ENCODE measurements at regions not wholly inside any gene's neighbourhood (a gene's known extent, or its start where the extent isn't known, plus 50 kb on each side); places are given as distances from the start of the nearest gene placed in this dataset.

DNA sequence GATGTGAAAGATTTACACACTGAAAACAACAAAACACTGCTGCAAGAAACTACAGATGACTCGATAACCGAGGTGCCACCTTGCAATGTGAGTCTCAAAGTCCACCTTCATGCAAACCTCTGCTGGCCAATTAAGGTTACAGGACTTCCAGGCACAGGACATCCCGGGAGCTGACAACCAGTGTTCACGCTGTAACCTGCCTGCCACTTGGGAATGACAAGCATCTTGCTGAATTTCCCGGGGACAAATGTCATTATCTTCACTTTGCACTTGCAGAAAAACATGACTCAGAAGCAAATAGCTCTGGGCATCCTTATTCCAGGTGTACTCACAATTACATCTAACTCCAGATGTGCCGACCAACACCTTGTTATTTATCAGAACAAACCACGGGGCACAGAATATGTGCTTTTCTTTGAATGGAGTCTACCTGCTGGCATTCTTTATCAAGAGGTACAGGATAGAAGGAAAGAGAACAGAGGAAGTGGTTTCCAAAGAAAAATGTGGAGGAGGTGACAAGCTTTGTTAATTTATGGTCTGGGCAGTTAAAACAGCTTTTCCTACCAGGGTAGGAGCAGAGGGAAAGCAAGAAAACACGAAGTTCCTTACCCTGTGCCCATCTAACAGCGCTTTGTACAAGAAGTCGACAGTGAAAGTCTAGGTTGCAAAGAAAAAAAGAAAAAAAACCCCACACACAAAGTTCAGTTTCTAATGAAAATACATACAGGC is 72.3 kb downstream of the SHANK2 start (continued):
- TF ChIP-seq, protein P1, sequence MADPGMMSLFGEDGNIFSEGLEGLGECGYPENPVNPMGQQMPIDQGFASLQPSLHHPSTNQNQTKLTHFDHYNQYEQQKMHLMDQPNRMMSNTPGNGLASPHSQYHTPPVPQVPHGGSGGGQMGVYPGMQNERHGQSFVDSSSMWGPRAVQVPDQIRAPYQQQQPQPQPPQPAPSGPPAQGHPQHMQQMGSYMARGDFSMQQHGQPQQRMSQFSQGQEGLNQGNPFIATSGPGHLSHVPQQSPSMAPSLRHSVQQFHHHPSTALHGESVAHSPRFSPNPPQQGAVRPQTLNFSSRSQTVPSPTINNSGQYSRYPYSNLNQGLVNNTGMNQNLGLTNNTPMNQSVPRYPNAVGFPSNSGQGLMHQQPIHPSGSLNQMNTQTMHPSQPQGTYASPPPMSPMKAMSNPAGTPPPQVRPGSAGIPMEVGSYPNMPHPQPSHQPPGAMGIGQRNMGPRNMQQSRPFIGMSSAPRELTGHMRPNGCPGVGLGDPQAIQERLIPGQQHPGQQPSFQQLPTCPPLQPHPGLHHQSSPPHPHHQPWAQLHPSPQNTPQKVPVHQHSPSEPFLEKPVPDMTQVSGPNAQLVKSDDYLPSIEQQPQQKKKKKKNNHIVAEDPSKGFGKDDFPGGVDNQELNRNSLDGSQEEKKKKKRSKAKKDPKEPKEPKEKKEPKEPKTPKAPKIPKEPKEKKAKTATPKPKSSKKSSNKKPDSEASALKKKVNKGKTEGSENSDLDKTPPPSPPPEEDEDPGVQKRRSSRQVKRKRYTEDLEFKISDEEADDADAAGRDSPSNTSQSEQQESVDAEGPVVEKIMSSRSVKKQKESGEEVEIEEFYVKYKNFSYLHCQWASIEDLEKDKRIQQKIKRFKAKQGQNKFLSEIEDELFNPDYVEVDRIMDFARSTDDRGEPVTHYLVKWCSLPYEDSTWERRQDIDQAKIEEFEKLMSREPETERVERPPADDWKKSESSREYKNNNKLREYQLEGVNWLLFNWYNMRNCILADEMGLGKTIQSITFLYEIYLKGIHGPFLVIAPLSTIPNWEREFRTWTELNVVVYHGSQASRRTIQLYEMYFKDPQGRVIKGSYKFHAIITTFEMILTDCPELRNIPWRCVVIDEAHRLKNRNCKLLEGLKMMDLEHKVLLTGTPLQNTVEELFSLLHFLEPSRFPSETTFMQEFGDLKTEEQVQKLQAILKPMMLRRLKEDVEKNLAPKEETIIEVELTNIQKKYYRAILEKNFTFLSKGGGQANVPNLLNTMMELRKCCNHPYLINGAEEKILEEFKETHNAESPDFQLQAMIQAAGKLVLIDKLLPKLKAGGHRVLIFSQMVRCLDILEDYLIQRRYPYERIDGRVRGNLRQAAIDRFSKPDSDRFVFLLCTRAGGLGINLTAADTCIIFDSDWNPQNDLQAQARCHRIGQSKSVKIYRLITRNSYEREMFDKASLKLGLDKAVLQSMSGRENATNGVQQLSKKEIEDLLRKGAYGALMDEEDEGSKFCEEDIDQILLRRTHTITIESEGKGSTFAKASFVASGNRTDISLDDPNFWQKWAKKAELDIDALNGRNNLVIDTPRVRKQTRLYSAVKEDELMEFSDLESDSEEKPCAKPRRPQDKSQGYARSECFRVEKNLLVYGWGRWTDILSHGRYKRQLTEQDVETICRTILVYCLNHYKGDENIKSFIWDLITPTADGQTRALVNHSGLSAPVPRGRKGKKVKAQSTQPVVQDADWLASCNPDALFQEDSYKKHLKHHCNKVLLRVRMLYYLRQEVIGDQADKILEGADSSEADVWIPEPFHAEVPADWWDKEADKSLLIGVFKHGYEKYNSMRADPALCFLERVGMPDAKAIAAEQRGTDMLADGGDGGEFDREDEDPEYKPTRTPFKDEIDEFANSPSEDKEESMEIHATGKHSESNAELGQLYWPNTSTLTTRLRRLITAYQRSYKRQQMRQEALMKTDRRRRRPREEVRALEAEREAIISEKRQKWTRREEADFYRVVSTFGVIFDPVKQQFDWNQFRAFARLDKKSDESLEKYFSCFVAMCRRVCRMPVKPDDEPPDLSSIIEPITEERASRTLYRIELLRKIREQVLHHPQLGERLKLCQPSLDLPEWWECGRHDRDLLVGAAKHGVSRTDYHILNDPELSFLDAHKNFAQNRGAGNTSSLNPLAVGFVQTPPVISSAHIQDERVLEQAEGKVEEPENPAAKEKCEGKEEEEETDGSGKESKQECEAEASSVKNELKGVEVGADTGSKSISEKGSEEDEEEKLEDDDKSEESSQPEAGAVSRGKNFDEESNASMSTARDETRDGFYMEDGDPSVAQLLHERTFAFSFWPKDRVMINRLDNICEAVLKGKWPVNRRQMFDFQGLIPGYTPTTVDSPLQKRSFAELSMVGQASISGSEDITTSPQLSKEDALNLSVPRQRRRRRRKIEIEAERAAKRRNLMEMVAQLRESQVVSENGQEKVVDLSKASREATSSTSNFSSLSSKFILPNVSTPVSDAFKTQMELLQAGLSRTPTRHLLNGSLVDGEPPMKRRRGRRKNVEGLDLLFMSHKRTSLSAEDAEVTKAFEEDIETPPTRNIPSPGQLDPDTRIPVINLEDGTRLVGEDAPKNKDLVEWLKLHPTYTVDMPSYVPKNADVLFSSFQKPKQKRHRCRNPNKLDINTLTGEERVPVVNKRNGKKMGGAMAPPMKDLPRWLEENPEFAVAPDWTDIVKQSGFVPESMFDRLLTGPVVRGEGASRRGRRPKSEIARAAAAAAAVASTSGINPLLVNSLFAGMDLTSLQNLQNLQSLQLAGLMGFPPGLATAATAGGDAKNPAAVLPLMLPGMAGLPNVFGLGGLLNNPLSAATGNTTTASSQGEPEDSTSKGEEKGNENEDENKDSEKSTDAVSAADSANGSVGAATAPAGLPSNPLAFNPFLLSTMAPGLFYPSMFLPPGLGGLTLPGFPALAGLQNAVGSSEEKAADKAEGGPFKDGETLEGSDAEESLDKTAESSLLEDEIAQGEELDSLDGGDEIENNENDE (IDR thresholded peaks at IDR 0.05; ENCODE audit: insufficient replicate concordance, low read length), result no peak
- no peak for TF ChIP-seq GABPA (IDR thresholded peaks at IDR 0.05; ENCODE audit: borderline replicate concordance, insufficient read depth, low read length)
- no peak for TF ChIP-seq SP1 (IDR thresholded peaks at IDR 0.05; ENCODE audit: low read depth, low read length)
- no peak for TF ChIP-seq GTF2F1 (IDR thresholded peaks at IDR 0.05; ENCODE audit: borderline replicate concordance, low read depth, low read length)
- no peak for TF ChIP-seq SRF (IDR thresholded peaks at IDR 0.05; ENCODE audit: low read depth, low read length)
- TF ChIP-seq, protein P2, sequence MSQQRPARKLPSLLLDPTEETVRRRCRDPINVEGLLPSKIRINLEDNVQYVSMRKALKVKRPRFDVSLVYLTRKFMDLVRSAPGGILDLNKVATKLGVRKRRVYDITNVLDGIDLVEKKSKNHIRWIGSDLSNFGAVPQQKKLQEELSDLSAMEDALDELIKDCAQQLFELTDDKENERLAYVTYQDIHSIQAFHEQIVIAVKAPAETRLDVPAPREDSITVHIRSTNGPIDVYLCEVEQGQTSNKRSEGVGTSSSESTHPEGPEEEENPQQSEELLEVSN (IDR thresholded peaks at IDR 0.05), result no peak
- no peak for TF ChIP-seq SIN3A (conservative IDR thresholded peaks at IDR 0.05 in 1 of 2, IDR thresholded peaks at IDR 0.05 in 1 of 2; ENCODE audit: low read depth in 1 of 2, low read length in 2 of 2)
- no peak for TF ChIP-seq FOSL1 (IDR thresholded peaks at IDR 0.05; ENCODE audit: insufficient read depth, low read depth, low read length)
- TF ChIP-seq MAFK (IDR thresholded peaks at IDR 0.05; ENCODE audit: low read depth, low read length), result no peak

Data from H1 (cell line).